Neural progenitor cell (in vitro differentiated cells): ENCODE measurements at regions not wholly inside any gene's neighbourhood (a gene's known extent, or its start where the extent isn't known, plus 50 kb on each side); places are given as distances from the start of the nearest gene placed in this dataset.

Experiments used
- DNase-seq: peaks from one replicate; pipeline ENCODE4 v3.0.0-alpha.2; 2016; ENCODE audit warnings: low spot score
- H2AFZ ChIP-seq: fragments of 200-600 bp; sonication (generic); replicated peaks from 2 replicates; pipeline ENCODE4 v1.6.1; 2016; ENCODE audit warnings: antibody characterized with exemption
- H3F3A ChIP-seq: fragments of 200-600 bp; sonication (generic); 2 replicates; pipeline ENCODE4 v1.6.1; 2016; ENCODE audit warnings: antibody characterized with exemption, low read depth
- H3K27ac ChIP-seq: fragments of 200-600 bp; sonication (generic); 2 replicates; pipeline ENCODE4 v1.5.1; 2016; ENCODE audit warnings: mild to moderate bottlenecking
- H3K27me3 ChIP-seq: fragments of 200-600 bp; sonication (generic); 2 replicates; pipeline ENCODE4 v1.6.1; 2016; ENCODE audit warnings: mild to moderate bottlenecking, moderate library complexity
- H3K36me3 ChIP-seq: fragments of 200-600 bp; sonication (generic); 2 replicates; pipeline ENCODE4 v1.5.1; 2016
- H3K4me1 ChIP-seq: fragments of 200-600 bp; sonication (generic); 2 replicates; pipeline ENCODE4 v1.6.1; 2016; ENCODE audit warnings: mixed run types
- H3K4me2 ChIP-seq: fragments of 200-600 bp; sonication (generic); 2 replicates; pipeline ENCODE4 v1.6.1; 2016
- H3K4me3 ChIP-seq: fragments of 200-600 bp; sonication (generic); 2 replicates; pipeline ENCODE4 v1.5.1; 2016
- H3K79me2 ChIP-seq: fragments of 200-600 bp; sonication (generic); 2 replicates; pipeline ENCODE4 v1.6.1; 2016; ENCODE audit warnings: low read depth
- H3K9ac ChIP-seq: fragments of 200-600 bp; sonication (generic); 2 replicates; pipeline ENCODE4 v1.6.1; 2016
- H3K9me3 ChIP-seq: fragments of 200-600 bp; sonication (generic); 2 replicates; pipeline ENCODE4 v1.5.1; 2016; ENCODE audit warnings: low read depth
- H4K20me1 ChIP-seq: fragments of 200-600 bp; sonication (generic); 2 replicates; pipeline ENCODE4 v1.6.1; 2016; ENCODE audit warnings: low read depth
- H3K27ac Mint-ChIP-seq: 3 replicates; pipeline ENCODE4 v1.8.0; 2021; ENCODE audit warnings: mixed read lengths
- H3K27me3 Mint-ChIP-seq: 2 replicates; pipeline ENCODE4 v1.8.0; 2022; ENCODE audit warnings: low read depth, mild to moderate bottlenecking, inconsistent platforms, moderate library complexity, mixed read lengths; ENCODE audit not compliant: insufficient read depth
- H3K36me3 Mint-ChIP-seq: 3 replicates; pipeline ENCODE4 v1.8.0; 2021; ENCODE audit warnings: mixed read lengths
- H3K4me1 Mint-ChIP-seq: 3 replicates; pipeline ENCODE4 v1.8.0; 2021; ENCODE audit warnings: mixed read lengths
- H3K4me3 Mint-ChIP-seq: 3 replicates; pipeline ENCODE4 v1.8.0; 2021; ENCODE audit warnings: mild to moderate bottlenecking, moderate library complexity, mixed read lengths
- H3K9me3 Mint-ChIP-seq: 3 replicates; pipeline ENCODE4 v1.8.0; 2020; ENCODE audit warnings: mixed read lengths
- CTCF ChIP-seq: fragments of 200-600 bp; sonication (generic); IDR thresholded peaks from 2 replicates; pipeline ENCODE4 v1.5.1; 2017; ENCODE audit warnings: antibody characterized with exemption, mild to moderate bottlenecking
- EZH2 ChIP-seq: fragments of 200-600 bp; sonication (generic); IDR thresholded peaks from 2 replicates; pipeline ENCODE4 v1.6.1; 2017; ENCODE audit warnings: antibody characterized with exemption, mild to moderate bottlenecking, moderate library complexity
- EZH2phosphoT487 ChIP-seq: fragments of 200-600 bp; sonication (generic); IDR thresholded peaks from 2 replicates; pipeline ENCODE4 v1.6.1; 2017; ENCODE audit warnings: antibody characterized with exemption

DNA sequence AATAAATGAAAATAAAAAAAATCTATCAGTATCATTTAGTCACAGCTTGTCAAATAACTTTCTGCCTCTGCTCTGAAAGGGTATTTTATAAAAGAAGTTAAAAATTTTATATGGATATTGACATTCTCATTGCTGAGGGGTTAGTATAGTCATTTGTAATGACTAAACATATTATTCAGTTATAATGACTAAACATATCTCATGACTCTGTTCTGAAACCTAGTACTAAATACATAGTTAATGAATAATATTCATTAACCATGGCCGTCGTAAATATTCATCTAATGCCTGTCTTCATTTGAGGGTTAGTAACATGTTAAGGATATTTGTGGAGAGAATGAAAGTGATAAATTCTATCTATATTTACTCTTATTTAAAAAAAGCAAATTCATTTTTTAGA is 69.1 kb upstream of the MAP4K3 start:
- Histone ChIP-seq H2AFZ (no peak overlapping the region), H3K27me3 (no peaks in the 10 kb centered on the region), H3K27ac (no peak overlapping the region), H3K4me2 (no peak overlapping the region), H3K4me1 (peaks cover 6% of the 10 kb centered on the region), H3K79me2 (no peaks in the 10 kb centered on the region), H3K9ac (no peak overlapping the region), H3K9me3 (no peaks in the 10 kb centered on the region), H3F3A (no peaks in the 10 kb centered on the region), H4K20me1 (no peaks in the 10 kb centered on the region), H3K4me3 (no peak overlapping the region), H3K36me3 (no peaks in the 10 kb centered on the region)
- Mint-ChIP-seq H3K4me3 (no peak overlapping the region), H3K27me3 (peaks cover 3% of the 10 kb centered on the region), H3K36me3 (no peaks in the 10 kb centered on the region), H3K27ac (no peak overlapping the region), H3K9me3 (no peaks in the 10 kb centered on the region), H3K4me1 (peaks cover 6% of the 10 kb centered on the region)
- TF ChIP-seq EZH2phosphoT487 (no peak), EZH2 (no peak), CTCF (no peak)
- DNase-seq, result no peak

GRCh38 chr2:39508198-39508597 is 71.1 kb upstream of the MAP4K3 start:
- Histone ChIP-seq H3K4me3 (no peak overlapping the region), H3K79me2 (no peaks in the 10 kb centered on the region), H3K36me3 (no peaks in the 10 kb centered on the region), H3K27ac (no peak overlapping the region), H2AFZ (no peak overlapping the region), H3F3A (peaks cover 8% of the 10 kb centered on the region), H3K9me3 (no peaks in the 10 kb centered on the region), H4K20me1 (no peaks in the 10 kb centered on the region), H3K9ac (no peak overlapping the region), H3K4me1 (peaks cover 13% of the 10 kb centered on the region), H3K27me3 (no peaks in the 10 kb centered on the region), H3K4me2 (no peak overlapping the region)
- no peak for DNase-seq
- H3K27me3 Mint-ChIP-seq, result peaks cover 3% of the 10 kb centered on the region
- no peaks in the 10 kb centered on the region for H3K9me3 Mint-ChIP-seq
- H3K4me1 Mint-ChIP-seq, result peaks cover 26% of the 10 kb centered on the region
- H3K4me3 Mint-ChIP-seq, result no peak overlapping the region
- H3K36me3 Mint-ChIP-seq, result no peaks in the 10 kb centered on the region
- TF ChIP-seq EZH2phosphoT487 (no peak), CTCF (no peak), EZH2 (no peak)
- H3K27ac Mint-ChIP-seq, result no peak overlapping the region

DNA sequence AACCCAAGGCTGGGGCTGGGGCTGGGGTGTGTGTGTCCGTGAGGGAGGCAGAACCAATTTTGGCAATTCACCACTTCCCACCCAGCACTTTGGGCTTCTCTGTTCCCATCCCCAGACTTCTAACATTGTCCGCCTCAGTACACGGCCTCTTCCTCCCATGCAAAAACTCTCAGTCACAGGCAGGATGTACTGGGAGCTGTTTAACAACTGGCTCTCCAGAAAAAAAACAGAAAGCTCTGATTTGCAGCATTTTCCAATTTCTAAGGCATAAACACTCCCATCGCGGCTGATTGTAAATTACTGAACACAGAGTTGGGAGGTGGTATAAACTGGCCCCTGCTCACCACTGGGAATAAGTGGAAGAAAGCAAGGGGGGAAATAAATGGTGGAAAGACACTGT is 73.1 kb upstream of the MAP4K3 start:
- Histone ChIP-seq H4K20me1 (no peaks in the 10 kb centered on the region), H3K9me3 (no peaks in the 10 kb centered on the region), H3F3A (peaks cover 8% of the 10 kb centered on the region), H3K4me3 (no peak overlapping the region), H2AFZ (no peak overlapping the region), H3K4me2 (no peak overlapping the region), H3K27me3 (no peaks in the 10 kb centered on the region), H3K9ac (no peak overlapping the region), H3K79me2 (no peaks in the 10 kb centered on the region), H3K27ac (no peak overlapping the region), H3K4me1 (peaks cover 13% of the 10 kb centered on the region), H3K36me3 (no peaks in the 10 kb centered on the region)
- no peak for DNase-seq
- no peaks in the 10 kb centered on the region for H3K9me3 Mint-ChIP-seq
- peaks cover 8% of the 10 kb centered on the region for H3K27me3 Mint-ChIP-seq
- H3K4me1 Mint-ChIP-seq, result peaks cover 43% of the 10 kb centered on the region
- H3K27ac Mint-ChIP-seq, result no peak overlapping the region
- TF ChIP-seq EZH2phosphoT487 (no peak), CTCF (no peak), EZH2 (no peak)
- H3K36me3 Mint-ChIP-seq, result no peaks in the 10 kb centered on the region
- H3K4me3 Mint-ChIP-seq, result no peak overlapping the region

DNA sequence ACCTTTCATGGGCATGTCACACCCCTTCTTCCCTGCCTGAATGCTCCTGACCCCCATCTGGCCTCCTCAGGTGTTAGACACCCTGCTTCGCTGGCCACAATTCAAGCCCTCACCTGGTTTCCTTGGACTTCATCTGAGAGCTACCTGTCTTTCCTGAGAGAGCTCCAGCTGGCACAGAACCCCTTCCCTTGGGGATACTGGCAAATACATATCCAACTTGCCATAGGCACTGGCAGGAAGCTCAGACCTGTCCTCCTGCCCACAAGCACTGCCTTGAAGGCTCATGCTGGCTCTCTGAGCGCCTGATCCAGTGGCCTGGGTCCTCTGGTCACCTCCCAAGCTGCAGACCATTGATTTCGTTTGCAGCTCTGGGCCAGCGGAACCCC is 74.1 kb upstream of the MAP4K3 start:
- H3K4me3 ChIP-seq, result no peak overlapping the region
- DNase-seq, result no peak
- no peak overlapping the region for H3K9ac ChIP-seq
- Mint-ChIP-seq H3K27ac (peak overlapping the region; percentile 10), H3K4me3 (no peak overlapping the region), H3K36me3 (no peaks in the 10 kb centered on the region), H3K4me1 (peaks cover 53% of the 10 kb centered on the region), H3K9me3 (no peaks in the 10 kb centered on the region), H3K27me3 (peaks cover 8% of the 10 kb centered on the region)
- no peak overlapping the region for H3K4me2 ChIP-seq
- H2AFZ ChIP-seq, result no peak overlapping the region
- no peaks in the 10 kb centered on the region for H3K27me3 ChIP-seq
- H3F3A ChIP-seq, result peaks cover 13% of the 10 kb centered on the region
- H3K36me3 ChIP-seq, result no peaks in the 10 kb centered on the region
- no peak for TF ChIP-seq EZH2phosphoT487
- no peak for TF ChIP-seq EZH2
- TF ChIP-seq CTCF, result no peak
- H4K20me1 ChIP-seq, result no peaks in the 10 kb centered on the region
- no peaks in the 10 kb centered on the region for H3K79me2 ChIP-seq
- H3K9me3 ChIP-seq, result no peaks in the 10 kb centered on the region
- no peak overlapping the region for H3K27ac ChIP-seq
- peaks cover 21% of the 10 kb centered on the region for H3K4me1 ChIP-seq
